PC-3 (cell line): ENCODE measurements at regions not wholly inside any gene's neighbourhood (a gene's known extent, or its start where the extent isn't known, plus 50 kb on each side); places are given as distances from the start of the nearest gene placed in this dataset.

Experiments
- CTCF ChIP-seq: fragments of 300-600 bp; sonication (generic); conservative IDR thresholded peaks from 2 replicates; pipeline ENCODE4 v1.5.1; 2017; ENCODE audit warnings: antibody characterized with exemption, low read depth, mild to moderate bottlenecking, low read length
- EZH2 ChIP-seq: fragments of 300-600 bp; sonication (generic); IDR thresholded peaks from one replicate; pipeline ENCODE4 v1.6.1; 2017; ENCODE audit warnings: antibody characterized with exemption, mild to moderate bottlenecking, low read length; ENCODE audit not compliant: unreplicated experiment

GRCh38 chrX:45309096-45309495 is 108.4 kb upstream of the DIPK2B start:
- TF ChIP-seq CTCF, result no peak
- TF ChIP-seq EZH2, result no peak
